NCI-H226 (cell line): ENCODE measurements at regions not wholly inside any gene's neighbourhood (a gene's known extent, or its start where the extent isn't known, plus 50 kb on each side); places are given as distances from the start of the nearest gene placed in this dataset.

Experiments
- DNase-seq: peaks from one replicate; pipeline ENCODE4 v3.0.0-alpha.2; 2015

DNA sequence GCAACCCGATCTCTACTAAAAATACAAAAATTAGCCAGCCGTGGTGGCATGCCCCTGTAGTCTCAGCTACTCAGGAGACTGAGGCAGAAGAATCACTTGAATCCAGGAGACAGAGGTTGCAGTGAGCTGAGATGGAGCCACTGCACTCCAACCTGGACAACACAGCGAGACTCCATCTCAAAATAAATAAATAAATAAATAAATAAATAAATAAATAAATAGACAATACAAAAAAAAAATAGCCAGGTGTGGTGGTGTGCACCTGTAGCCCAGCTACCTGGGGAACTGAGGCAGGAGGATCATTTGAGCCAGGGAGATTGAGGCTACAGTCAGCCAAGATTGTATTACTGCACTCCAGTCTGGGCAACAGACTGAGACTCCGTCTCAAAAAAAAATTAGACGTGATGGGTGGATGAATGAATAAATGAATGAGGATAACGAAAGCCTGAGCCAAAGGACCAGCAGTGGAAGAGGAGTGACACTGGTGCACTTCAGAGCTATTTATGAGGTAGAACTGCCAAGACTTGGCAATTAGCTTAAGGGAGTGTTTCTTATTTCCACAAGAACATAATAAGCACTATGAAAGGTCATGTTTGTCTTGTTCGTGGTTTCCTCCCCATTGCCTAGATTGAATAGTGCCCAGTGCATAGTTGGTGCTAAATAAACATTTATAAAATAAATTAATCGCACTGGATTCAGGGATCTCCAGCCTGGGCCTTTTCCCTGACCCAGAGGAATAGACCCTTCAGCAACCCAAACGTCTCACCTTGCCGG, 232.2 kb downstream of the IDS start:
- DNase-seq, result no peak

DNA sequence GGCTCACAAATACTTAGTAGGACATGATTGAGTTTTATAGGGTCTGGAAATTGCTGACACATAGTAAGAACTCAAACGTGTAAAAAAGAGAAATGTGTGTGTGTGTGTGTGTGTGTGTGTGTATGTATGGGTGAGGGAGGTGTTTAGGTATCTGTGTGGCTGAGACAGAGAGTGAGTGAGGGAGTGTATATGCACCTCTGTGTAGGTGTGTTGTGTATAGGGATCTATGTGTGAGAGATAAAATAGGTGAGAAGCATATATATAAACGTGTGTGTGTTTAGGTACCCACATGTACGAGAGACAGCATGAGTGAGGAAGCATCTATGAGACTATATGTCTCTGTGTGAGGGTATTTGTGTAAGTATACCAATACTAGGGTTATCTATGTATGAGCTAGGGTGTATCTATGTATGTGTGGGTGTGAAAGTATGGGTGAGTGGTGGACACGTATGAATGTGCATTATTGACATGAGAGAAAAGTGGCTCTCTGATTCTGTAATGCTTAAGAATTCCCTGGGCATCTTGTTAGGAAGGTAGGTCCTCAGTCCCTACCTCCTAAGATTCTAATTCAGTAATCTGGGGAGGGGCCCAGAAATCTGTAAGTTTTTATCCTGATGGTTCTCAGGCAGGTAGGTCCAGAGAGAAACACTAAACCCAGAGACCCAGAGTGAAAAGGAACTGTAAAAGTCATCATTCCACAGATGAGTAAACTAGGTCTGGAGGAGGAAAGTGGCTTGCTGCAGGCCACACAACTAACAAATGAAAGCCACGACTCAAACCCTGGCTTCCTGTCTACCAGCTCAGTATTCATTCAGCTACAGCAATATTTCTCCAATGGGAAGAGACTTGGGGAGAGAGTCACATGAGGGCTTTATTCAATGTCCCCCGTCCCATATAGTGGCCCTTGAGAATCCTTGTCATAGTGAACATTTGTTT, 237.0 kb downstream of the IDS start:
- no peak for DNase-seq

DNA sequence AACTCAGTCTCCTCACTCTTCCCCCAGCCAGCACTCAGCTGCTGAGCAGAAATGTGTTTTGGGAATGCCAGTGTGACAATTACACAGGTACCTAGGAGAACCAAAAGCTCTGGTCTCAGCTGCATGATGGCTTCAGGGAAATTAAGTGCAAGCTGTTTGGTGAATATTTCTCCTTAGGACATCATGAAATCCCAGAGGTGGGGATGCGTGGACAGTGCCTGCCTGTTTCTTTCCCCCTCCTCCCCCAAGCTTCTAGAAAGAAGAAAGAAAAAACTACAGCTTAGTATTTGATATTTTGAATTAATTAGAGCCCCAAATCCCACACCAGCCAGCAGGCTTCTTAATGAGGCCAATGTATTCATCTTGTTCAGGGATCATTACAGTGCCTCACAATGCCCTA, 243.0 kb downstream of the IDS start:
- no peak for DNase-seq

DNA sequence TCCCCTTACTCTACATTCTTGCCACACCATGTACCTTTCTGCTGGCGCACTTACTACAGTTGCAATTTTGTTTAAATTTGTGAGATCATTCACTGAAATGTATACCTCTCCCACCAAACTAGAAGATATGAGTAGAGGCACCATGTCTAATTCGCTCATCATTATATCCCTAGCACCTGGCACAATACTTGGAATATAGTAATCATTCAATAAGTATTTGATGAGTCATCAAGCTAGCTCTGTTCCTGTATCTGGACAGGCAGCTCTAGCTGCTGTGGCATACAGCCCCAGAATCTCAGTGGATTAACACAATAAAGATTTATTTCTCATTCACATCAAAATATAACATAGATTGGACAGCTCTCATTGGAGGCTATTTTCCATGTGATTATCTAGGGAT, 245.9 kb downstream of the IDS start:
- DNase-seq, result no peak

DNA sequence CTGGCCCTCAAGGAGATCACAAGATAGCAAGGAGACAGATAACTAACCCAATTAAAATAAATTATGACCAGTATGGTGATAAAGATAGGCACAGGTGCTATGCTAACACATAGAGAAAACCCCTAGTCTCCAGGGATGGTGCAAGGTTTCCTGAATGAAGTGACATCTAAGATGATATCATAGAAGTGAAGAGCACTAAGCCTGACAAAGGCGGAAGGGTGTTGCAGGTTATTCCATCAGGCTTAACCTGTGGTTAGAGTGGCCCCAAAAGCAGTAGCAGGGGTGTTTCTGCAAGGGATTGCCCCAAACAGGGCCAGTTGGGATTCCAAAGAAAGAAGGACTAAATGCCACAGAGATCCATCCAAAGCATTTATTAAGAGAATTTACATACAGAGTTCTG, 249.2 kb downstream of the IDS start:
- no peak for DNase-seq

DNA sequence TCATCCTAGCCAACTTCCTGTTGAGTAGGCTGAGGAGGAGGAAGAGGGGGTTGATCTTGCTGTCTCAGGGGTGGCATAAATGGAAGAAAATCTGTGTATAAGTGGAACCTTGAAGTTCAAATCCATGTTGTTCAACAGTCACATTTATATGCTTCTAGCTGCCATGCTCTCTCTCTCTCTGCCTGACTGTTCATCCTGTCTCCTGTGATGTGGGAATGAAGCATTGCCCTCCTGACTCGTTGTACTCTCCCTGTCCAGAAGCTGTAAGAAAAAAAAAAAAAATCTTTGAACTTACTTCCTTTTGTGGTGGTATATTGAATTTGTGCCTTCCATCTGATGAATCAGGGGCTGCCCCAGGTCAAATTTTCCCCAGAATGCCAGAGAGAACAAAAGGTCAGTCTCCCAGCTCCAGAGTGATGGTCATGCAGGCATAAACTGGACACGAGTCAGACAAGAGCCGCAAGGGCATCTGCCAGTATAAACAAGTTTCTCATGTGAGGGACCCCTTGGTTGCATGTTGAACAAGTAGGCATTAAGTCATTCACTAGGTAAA, 257.0 kb downstream of the IDS start:
- no peak for DNase-seq

DNA sequence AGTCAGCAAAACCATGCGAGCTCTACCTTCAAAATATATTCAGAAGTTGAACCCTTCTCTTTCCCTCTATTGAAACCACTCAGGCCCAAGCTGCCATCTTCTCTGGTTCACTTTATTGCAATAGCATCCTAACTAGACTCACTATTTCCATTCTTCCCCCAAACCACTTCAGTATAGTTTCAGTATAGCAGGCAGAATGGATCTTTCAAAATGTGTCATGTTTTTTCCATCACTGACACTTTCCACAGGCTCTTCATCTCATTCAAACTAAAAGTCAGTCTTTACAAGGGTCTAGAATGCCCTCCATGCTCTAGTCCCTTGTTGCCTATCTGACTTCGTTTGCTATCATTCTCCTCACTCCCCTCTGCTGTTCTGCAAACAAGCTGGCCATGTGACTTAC, 274.4 kb downstream of the IDS start:
- DNase-seq, result no peak

DNA sequence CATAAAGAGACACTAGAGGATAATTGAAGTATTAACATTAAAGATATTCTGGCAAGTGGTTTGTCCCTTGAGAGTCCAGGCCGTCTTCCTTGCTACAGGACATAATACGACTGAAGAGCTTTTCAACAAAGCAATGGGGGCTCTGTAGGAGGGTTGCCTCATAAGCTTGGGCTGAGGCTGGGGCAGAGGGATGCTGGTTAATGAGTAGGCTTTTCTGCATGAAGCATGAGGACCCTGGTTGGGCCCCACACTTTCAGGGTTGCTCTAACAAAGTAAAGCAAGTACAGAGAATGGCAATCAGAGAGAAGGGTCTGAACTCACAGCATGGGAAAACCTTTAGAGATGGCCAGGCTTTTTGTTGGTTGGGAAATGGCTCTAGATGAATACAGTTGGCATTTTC, 281.3 kb downstream of the IDS start:
- DNase-seq, result no peak

DNA sequence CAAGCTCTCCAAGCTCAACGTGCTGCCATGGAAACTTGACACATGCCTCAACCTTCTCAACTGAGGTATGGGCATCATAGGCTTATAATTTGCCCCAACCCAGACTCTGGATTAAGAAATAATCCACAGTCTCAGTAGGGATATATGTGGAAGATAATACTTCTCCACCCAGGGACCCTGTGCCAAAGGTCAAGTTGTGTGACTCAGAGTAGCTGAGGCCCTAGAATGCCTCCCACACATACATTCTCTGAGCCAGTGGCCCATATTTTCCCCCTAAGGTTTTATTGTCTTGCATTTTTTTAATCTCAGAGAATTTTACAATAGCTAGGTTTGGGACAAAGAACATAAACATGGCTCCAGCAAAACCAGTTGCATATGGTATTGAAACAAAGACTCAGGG, 283.1 kb downstream of the IDS start:
- DNase-seq, result no peak

DNA sequence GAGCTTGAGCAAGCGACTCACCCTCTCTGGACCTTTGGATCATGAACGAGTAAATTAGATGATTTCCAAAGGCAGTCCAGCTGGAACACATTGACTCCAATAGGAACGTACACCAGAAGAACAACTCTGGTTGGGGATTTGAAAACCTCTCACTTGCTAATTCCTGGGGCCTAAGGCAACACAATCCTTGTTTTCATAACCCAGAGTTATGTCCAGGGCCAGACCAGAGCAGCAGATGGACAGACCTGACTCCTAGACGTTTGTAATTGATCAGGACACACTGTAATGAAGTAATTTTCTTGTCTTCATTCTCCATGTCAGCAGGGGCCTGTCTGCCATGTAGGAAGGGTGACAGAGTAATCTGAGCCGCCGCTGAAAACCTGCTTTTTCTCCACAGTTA, 283.9 kb downstream of the IDS start:
- no peak for DNase-seq

DNA sequence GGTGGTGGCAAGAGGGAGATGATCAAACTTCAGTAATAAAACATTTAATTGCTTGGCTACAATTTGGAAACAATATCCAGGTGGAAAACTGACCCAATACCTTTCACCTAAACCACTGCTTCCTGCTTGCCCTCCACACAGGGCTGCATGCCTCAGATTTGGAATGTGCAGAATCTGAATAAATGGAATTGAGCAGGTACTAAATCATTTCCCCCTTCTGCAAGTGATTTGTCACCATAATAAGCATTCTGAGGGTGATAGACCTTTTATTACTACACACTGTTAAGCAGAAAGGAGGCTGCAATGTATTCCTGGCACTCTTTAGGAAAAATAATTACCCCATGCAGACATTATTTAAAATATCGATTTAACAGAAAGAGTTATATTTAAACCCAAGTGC, 291.8 kb downstream of the IDS start:
- no peak for DNase-seq

DNA sequence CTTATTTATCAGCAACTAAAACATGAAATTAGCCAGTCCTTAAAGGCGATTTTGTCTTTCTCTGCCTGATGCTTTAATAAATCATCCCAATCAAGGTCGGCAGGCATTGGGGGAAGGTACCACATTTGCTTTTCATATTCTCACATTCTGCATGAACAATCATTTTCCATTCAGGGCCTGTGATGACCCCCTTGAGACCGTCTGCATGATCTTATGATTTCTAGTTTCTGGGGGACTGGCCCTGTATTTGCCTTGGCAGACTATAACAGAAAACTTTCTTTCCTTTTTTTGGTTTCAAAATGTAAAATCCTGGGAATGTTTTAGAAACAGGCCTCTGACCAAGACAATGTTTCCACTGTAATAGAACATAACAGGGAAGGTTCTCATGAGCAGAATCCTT, 296.8 kb downstream of the IDS start:
- no peak for DNase-seq

DNA sequence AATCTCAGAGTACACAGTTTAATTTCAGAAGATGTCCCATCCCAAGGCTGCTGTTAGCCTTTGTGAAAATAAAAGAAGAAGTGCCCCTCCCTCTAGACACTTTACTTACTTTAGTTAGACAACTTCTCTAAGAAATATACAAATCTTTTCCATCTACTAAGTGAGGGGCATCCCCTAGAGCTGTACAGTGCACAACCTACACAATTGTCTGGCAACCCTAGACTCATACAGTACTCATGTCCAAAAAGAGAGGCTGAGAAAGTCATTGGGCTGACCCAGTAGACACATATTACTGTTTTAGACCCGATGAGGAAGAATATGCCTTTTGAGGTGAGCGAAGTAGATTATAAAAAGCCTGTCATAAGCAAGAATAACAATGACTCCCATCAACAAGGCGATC, 297.6 kb downstream of the IDS start:
- no peak for DNase-seq

DNA sequence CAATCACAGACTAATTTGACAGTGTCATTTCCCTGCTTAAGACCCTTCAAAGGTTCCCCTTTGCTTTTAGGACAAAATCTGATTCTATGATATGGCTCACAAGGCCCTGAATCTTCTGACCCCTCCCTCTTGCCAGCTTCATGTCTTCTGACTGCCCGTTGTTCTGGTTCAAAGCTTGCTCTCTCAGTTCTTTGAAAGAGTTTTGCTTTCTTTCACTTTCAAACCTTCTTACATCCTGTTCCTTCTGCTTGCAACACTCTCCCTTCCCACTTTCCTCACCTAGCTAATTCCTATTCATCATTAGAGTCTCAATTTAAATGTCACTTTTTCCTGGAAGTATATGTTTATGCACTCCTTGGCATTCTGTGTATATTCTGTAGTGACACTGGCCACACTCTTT, 299.2 kb downstream of the IDS start:
- DNase-seq, result no peak

DNA sequence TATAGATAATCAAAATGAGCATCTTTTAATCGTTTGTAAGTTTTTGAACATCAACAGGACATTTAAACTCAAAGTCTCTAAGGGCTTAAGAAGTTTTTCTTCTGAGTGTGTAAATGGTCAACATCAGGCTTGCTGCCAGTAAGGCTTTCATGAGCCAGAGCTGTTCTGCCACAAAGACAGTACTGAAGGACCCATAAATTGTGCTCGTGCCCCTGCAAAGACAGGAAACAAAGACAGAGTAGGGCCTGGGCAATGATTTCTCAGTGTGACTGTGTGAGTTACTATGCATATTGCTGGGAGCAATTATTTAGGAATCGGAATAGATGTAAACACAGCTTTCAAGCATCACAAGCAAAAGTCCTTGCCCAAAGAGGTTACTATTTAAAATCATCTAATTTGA, 300.0 kb downstream of the IDS start:
- no peak for DNase-seq

DNA sequence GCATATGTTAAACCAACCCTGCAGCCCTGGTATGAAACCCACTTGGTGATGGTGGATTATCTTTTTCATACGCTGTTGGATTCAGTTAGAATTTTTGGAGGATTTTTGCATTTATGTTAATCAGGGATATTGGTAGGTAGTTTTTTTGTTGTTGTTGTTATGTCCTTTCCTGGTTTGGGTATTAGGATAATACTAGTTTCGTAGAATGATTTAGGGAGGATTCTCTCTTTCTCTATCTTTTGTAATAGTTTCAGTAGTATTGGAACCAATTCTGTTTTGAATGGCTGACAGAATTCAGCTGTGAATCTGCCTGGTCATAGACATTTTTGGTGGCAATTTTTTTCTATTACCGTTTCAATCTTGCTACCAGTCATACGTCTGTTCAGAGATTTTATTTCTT, 305.4 kb downstream of the IDS start:
- DNase-seq, result no peak

DNA sequence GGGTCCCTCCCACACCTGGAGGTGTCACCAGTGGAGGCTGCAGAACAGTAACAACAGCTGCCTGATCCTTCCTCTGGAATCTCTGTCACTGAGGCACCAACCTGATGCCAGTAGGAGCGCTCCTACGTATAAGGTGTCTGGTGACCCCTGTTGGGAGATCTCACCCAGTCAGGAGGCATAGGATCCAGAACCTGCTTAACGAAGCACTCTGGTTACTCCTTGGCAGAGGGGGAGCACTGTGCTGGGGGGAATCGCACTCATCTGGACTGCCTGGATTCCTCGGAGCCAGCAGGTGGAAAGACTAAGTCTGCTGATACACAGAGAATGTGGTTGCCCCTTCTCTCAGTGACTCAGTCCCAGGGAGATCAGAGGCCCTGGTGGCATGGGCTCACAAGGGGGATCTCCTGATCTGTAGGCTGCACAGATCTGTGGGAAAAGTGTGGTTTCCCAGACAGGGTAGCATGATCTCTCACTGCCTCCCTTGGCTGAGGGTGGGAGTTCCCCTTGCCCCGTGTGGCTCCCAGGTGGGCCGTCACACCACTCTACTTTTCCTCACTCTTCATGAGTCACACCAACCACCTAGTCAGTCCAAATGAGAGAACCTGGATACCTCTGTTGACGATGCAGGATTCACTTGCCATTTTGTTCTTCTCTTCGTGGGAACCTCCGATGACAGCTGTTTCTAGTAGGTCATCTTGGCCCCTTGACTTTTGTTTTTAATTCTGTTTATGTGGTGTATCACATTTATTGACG, 305.9 kb downstream of the IDS start:
- DNase-seq, result no peak

DNA sequence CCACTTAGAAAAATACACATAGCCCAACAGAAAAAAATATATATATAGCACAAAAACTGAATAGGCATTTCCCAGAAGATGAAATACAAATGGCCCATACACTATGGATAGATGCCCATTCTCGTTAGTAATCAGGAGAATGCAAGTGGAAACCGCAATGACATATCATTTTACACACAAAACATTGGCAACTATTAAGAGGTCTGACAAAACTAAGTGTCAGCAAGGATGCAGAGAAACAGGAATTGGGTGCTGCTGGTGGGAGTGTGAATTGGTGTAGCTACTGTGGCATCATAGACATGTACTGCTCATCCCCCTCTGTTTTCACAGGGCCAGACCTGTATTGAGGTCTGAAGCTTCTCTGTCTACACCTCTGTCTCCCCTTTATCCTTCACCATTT, 320.0 kb downstream of the IDS start:
- DNase-seq, result no peak

DNA sequence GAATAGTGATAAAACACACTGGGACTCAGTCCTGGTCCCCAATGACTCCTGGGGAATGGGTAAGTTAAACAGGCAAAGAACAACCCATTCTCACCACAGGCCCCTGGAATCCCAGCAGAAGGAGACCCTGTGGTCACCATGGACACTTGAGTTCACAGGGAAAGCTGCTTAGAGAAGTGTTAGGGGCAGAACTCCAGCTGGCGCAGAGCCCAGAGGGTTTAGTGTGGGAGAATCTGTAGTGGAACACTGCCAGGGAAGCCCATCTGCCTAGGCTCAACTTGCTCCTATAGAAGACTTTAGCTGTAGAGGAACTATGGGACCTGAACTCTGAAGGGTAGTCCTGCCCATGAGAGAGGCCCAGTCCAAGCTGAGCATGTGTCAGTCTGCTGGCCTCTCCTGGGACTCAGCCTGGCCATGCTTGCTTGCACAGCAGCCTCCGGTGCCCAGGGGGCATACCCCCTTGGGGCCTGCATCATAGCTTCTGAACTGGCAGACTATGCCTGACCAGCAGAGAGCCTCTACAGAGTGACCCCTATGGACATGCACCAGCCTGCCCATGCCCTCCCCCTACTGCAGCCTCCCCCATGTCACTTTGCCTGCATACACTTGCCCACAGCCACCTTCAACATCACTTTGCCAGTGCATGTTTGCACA, 343.5 kb downstream of the IDS start:
- DNase-seq, result no peak

DNA sequence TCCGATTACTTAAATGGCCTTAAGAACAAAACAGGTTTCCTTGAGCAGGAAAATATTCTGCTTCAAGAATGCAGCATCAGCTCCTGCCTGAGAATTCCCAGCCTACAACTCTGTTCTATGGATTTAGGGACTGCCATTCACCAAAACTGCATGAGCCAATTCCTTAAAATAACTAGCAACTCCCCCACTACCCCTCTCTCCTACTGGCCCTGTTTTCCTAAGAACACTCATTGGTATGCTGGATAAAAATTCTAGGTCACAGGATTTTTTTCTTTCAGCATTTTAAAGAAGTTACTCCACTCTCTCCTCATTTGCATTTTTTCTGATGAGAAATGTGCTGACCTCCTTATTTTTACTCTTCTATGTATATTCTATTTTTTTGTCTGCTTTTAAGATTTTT, 347.1 kb downstream of the IDS start:
- DNase-seq, result no peak

DNA sequence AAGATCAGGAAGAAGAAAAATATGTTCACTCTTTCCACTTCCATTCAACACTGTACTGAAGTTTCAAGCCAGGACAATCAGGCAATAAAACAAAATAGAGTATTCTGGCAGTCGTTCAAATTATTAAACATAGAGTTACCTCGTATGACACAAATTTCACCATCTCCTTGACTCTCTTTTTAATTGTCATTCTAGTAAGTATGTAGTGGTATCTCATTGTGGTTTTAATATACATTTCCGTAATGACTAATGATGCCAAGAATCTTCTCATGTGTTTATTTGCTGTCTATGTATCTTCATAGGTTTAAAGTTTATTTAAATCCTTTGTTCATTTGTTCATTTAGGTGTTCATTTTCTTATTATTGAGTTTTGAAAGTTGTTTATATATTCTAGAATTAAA, 352.2 kb downstream of the IDS start:
- no peak for DNase-seq

DNA sequence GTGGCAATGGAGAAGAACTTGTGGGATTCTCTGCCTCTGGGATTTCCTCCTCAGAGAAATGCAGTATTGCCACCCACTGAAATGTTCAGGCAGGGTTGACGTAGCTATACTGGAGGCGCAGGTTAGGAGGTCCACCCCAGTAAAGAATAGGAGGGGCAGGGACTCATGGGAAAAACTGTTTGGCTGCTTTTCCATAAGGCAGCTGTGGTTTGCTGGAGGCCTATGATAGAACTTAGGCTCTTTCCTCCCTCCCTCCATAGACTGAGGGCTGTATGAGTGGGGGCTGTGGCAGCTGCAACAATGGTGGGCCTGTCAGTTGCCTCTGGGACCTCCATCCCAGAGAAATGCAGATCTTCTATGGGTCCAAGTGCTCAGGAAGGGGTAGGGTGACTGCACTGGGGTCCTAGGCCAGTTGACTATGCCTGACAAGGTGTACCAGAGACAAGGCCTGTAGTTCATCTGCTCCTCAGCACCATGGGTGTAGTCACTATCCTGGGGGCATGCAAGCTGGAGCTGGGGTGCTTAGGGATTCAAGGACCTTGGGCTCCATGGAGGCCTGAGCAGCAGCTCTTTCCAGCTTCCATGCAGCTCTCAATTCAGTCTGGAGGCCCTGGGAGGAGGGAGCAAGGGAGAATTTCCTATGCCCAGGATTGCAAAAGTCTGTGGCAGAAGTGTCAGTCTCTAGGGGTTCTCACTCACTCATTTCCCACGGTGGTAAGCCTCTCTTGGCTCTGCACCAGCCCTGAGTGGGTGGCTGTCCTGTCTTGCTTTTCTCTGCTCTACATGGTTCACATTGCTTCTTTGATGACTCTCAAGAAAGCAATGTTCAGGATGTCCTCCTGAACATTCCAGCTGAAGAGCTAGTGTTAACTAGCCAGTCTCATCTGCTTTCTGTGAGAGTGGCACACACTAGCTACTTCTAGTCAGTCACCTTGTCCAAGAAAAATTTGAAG, 353.0 kb downstream of the IDS start:
- no peak for DNase-seq
